GM12891 (cell line): ENCODE measurements at regions not wholly inside any gene's neighbourhood (a gene's known extent, or its start where the extent isn't known, plus 50 kb on each side); places are given as distances from the start of the nearest gene placed in this dataset.

Experiments
- DNase-seq: peaks from one replicate; pipeline ENCODE4 v3.0.0; 2011; ENCODE audit warnings: low spot score; ENCODE audit not compliant: insufficient read length
- FAIRE-seq: peaks from 2 replicates; lab custom pipeline; 2011; peaks lifted over from hg19 to GRCh38; lab: Jason Lieb, UNC
- PAX5 ChIP-seq: IDR thresholded peaks from 2 replicates; pipeline ENCODE4 v1.6.1; 2011; ENCODE audit warnings: low read length, moderate library complexity, mild to moderate bottlenecking; ENCODE audit not compliant: insufficient read depth, severe bottlenecking
- POLR2A ChIP-seq: IDR thresholded peaks from 2 replicates; pipeline ENCODE4 v1.6.1; 2011; ENCODE audit warnings: low read depth, low read length, control low read depth
- POLR2AphosphoS5 ChIP-seq: IDR thresholded peaks from 2 replicates; pipeline ENCODE4 v1.6.1; 2011; ENCODE audit warnings: low read depth, low read length, control low read depth
- POU2F2 ChIP-seq: IDR thresholded peaks from 2 replicates; pipeline ENCODE4 v1.6.1; 2011; ENCODE audit warnings: low read depth, mild to moderate bottlenecking, control low read depth, low read length, moderate library complexity
- SPI1 ChIP-seq: IDR thresholded peaks from 2 replicates; pipeline ENCODE4 v1.6.1; 2011; ENCODE audit warnings: low read depth, low read length, control low read depth
- TAF1 ChIP-seq: IDR thresholded peaks from 2 replicates; pipeline ENCODE4 v1.6.1; 2011; ENCODE audit warnings: low read depth, low read length, control low read depth

DNA sequence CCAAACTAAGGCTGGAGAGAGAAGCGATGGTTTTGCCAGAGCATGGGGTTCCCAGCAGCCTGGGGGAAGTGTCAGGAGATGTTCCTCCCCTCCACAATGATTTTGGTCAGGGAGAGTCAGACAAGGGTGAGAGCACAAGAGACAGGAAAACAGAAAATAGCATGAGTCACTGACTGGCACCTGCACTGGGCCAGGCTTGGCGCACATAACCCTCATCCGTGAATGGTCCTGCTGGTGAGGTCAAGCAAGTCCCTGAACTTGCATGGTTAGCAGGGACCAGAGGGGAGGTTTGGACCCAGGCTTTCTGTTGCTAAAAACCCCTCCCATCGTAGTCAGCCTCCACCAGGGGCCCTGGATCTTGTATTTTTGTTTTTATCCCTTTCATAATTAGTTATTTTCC lies 174.5 kb upstream of the MYT1L start:
- TF ChIP-seq POU2F2 (no peak), SPI1 (no peak), POLR2A (no peak), POLR2AphosphoS5 (no peak), PAX5 (no peak), TAF1 (no peak)
- no peak for DNase-seq
- no peak for FAIRE-seq

DNA sequence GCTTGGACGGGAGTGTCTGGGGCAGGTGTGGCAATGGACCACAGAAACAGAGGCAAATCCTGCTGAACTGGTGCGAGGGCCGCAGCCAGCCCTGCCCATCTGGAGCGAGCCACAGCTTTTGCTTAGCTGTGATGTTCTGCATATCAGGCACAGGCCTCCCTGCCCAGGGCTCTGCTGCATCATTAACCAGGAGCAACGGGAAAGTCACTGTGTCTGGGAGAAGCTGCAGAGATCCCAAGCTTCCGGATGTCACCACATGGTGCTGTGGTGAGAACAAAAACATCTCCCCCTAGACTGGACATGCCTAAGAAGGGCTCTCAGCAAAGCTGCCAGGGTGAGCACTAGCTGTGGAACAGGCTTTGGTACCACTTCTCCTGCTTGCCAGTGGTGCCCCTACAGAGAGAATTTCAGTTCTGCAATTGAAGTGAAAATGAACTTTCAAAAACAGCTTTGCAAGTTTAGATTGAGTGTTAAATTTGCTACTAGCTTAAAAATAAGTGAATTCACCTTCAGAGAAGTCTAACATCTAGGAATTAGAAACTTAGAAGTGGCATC lies 172.9 kb upstream of the MYT1L start:
- no peak for DNase-seq
- TF ChIP-seq POLR2AphosphoS5 (no peak), SPI1 (peak; percentile 18; the same call in 1 of the 2 replicates)

GRCh38 chr2:2502201-2502549 lies 171.1 kb upstream of the MYT1L start:
- no peak for TF ChIP-seq POLR2A
- TF ChIP-seq PAX5: no peak
- no peak for TF ChIP-seq POLR2AphosphoS5
- no peak for TF ChIP-seq SPI1
- TF ChIP-seq TAF1: no peak
- TF ChIP-seq POU2F2: no peak
- FAIRE-seq (no peak), DNase-seq (no peak)

More for the DNA sequence above, 172.9 kb upstream of the MYT1L start:
- no peak for FAIRE-seq

- FAIRE-seq: no peak
- no peak for DNase-seq
- TF ChIP-seq POU2F2: no peak
- no peak for TF ChIP-seq PAX5
- TF ChIP-seq SPI1: no peak
- no peak for TF ChIP-seq TAF1
- no peak for TF ChIP-seq POLR2A
- no peak for TF ChIP-seq POLR2AphosphoS5
Observed at GRCh38 chr2:2501454-2502200, 170.6 kb upstream of the MYT1L start.

DNA sequence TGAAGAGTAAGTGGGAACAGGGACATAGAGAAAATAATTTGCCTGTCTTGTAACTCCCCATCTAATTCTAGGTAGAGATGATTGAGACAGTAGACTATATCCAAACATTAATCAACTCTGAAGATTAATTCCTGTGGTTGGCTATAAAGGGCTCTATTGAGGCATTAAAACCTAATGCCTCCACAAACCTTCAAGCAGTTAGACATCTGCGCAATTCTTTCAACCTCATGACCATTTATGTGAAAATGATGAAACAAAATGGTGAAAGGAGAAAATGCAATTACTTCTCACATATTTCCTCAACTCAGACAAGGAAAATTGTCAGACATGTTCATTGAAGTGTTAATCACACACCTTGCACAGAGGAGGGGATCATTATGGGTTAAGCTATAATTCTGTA lies 164.5 kb upstream of the MYT1L start:
- no peak for TF ChIP-seq POLR2A
- TF ChIP-seq TAF1: no peak
- TF ChIP-seq POLR2AphosphoS5: no peak
- TF ChIP-seq SPI1: no peak
- TF ChIP-seq PAX5: no peak
- no peak for TF ChIP-seq POU2F2
- no peak for FAIRE-seq

GRCh38 chr2:2493496-2493895 lies 162.4 kb upstream of the MYT1L start:
- TF ChIP-seq POLR2AphosphoS5 (no peak), SPI1 (no peak), PAX5 (no peak), TAF1 (no peak), POLR2A (no peak), POU2F2 (no peak)
- DNase-seq: no peak
- no peak for FAIRE-seq

More for the DNA sequence above, 164.5 kb upstream of the MYT1L start:
- DNase-seq: no peak

DNA sequence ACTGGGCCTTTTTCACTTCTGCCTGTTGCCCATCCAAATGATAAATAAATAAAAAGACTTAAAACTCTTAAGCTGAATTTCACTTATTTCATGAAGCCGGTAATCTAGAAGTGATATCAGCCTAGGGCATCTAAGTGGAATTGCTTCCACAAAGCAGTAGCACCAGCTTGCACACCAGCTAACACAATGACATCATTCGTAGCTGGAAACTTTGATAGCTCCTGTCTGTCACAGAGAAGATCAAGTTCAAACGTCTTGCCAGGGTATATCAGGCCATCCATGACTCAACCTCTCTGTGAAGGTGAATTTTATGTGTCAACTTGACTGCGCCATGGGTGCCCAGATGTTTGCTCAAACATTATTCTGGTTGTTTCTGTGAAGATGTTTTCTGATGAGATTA lies 161.7 kb upstream of the MYT1L start:
- DNase-seq (no peak), FAIRE-seq (no peak)
- TF ChIP-seq TAF1 (no peak), PAX5 (no peak), POLR2A (no peak), POLR2AphosphoS5 (no peak), SPI1 (no peak), POU2F2 (no peak)

DNA sequence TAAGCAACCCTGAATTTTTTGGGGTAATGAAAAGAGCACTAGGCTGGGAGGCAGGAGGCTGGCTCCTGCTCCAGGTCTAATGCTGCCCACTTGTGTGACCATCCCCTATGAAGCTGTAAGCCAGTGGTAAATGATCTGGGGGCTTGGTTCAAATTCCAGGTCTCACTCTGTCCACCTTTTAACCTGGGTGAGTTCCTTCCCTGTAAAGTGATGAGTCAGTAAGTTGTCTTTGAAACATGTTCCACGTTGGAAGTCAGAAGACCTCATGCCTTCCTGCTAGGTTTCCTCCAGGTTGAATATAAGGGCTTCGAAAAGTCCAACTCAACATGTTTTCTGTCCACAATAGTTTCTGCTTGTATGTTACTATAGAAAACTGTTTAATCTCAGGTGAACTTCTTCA lies 160.9 kb upstream of the MYT1L start:
- TF ChIP-seq POLR2A (no peak), TAF1 (no peak), POU2F2 (no peak), PAX5 (no peak), POLR2AphosphoS5 (no peak), SPI1 (no peak)
- DNase-seq (no peak), FAIRE-seq (no peak)

DNA sequence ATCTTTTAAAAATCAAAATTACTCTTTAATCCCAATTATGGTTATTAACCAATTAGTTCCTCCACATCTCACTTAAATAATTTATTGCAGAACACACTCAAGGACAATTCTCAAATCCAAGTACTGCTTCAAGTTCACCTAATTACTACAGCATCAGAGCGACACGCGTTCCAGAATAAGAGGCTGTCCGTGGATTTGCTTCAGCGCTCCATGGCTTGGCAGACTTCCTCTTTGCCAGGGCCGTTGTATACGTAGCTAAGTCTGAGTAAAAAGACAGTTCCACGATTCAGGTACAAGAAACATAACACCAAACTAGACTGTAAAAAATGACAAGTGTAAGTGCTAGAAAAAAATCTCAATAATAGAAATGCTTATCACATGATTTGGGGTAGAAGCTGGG lies 153.2 kb upstream of the MYT1L start:
- DNase-seq: no peak
- no peak for TF ChIP-seq POLR2AphosphoS5
- no peak for TF ChIP-seq SPI1
- FAIRE-seq: no peak

GRCh38 chr2:2482851-2483250 lies 151.8 kb upstream of the MYT1L start:
- DNase-seq (no peak), FAIRE-seq (no peak)
- TF ChIP-seq PAX5 (no peak), TAF1 (no peak), SPI1 (no peak)
